CD4-positive, alpha-beta memory T cell (primary cell): ENCODE measurements at regions not wholly inside any gene's neighbourhood (a gene's known extent, or its start where the extent isn't known, plus 50 kb on each side); places are given as distances from the start of the nearest gene placed in this dataset.

Source experiments
- CTCF ChIA-PET: fragments of 350-600 bp; sonication (Branson Sonifier 250); formaldehyde crosslinking; loops from one replicate; lab custom pipeline; 2021; ENCODE audit warnings: inconsistent platforms; ENCODE audit not compliant: partially characterized antibody; lab: Charles Lee
- POLR2A ChIA-PET: fragments of 350-600 bp; sonication (Branson Sonifier 250); formaldehyde crosslinking; loops from one replicate; lab custom pipeline; 2021; ENCODE audit not compliant: partially characterized antibody; lab: Charles Lee
- DNase-seq, 5 donors: peaks; one replicate each; pipeline versions ENCODE4 v3.0.0 to v3.0.0-alpha.2; 2020 to 2022; ENCODE audit warnings: mixed read lengths in 1 of 5
- H3K27ac ChIP-seq: one replicate; pipeline ENCODE4 v1.7.0; 2013; ENCODE audit warnings: low read depth, low read length
- H3K27me3 ChIP-seq: 2 replicates; pipeline ENCODE4 v1.7.0; 2013; ENCODE audit warnings: mild to moderate bottlenecking, low read length, moderate library complexity; ENCODE audit not compliant: insufficient read depth
- H3K36me3 ChIP-seq: 2 replicates; pipeline ENCODE4 v1.7.0; 2013; ENCODE audit warnings: mild to moderate bottlenecking, low read length, moderate library complexity; ENCODE audit not compliant: insufficient read depth
- H3K4me1 ChIP-seq: 2 replicates; pipeline ENCODE4 v1.7.0; 2013; ENCODE audit warnings: mild to moderate bottlenecking, low read length, moderate library complexity; ENCODE audit not compliant: insufficient read depth
- H3K4me3 ChIP-seq, 2 donors: one replicate each; pipeline ENCODE4 v1.7.0; 2013; ENCODE audit warnings: low read length in 2 of 2, mild to moderate bottlenecking in 1 of 2
- H3K9me3 ChIP-seq, 2 donors: one replicate each; pipeline ENCODE4 v1.7.0; 2013; ENCODE audit warnings: low read length in 2 of 2, control low read depth in 1 of 2; ENCODE audit not compliant: control insufficient read depth in 1 of 2
- H3K27ac Mint-ChIP-seq, 7 donors: one replicate each; pipeline ENCODE4 v1.8.0; 2020 to 2021; ENCODE audit warnings: mixed read lengths in 7 of 7, mild to moderate bottlenecking in 6 of 7, inconsistent platforms in 3 of 7, moderate library complexity in 3 of 7
- H3K27me3 Mint-ChIP-seq, 2 donors: one replicate each; pipeline ENCODE4 v1.8.0; 2020 to 2021; ENCODE audit warnings: mixed read lengths in 2 of 2
- H3K36me3 Mint-ChIP-seq, 2 donors: one replicate each; pipeline ENCODE4 v1.8.0; 2020 to 2021; ENCODE audit warnings: mixed read lengths in 2 of 2, inconsistent platforms in 1 of 2, mild to moderate bottlenecking in 1 of 2
- H3K4me1 Mint-ChIP-seq, 4 donors: one replicate each; pipeline ENCODE4 v1.8.0; 2020 to 2021; ENCODE audit warnings: mixed read lengths in 4 of 4, mild to moderate bottlenecking in 1 of 4
- H3K4me3 Mint-ChIP-seq, 8 donors: one replicate each; pipeline ENCODE4 v1.8.0; 2020 to 2021; ENCODE audit warnings: mixed read lengths in 8 of 8, mild to moderate bottlenecking in 7 of 8, moderate library complexity in 6 of 8, inconsistent platforms in 3 of 8
- H3K9me3 Mint-ChIP-seq, 8 donors: one replicate each; pipeline ENCODE4 v1.8.0; 2020 to 2021; ENCODE audit warnings: mixed read lengths in 8 of 8, mild to moderate bottlenecking in 5 of 8, inconsistent platforms in 3 of 8, moderate library complexity in 1 of 8
- intact Hi-C: fragments of 100-400 bp; cut with micrococcal nuclease; formaldehyde crosslinking; loops from one replicate; pipeline ENCODE4 v1.15.1; 2023

GRCh38 chr2:62447411-62447810 lies 58.6 kb downstream of the TMEM17 start:
- no peaks in the 10 kb centered on the region for H3K36me3 ChIP-seq
- no peaks in the 10 kb centered on the region for H3K9me3 ChIP-seq
- Mint-ChIP-seq H3K9me3 (no peaks in the 10 kb centered on the region), H3K27ac (no peak overlapping the region), H3K36me3 (no peaks in the 10 kb centered on the region), H3K4me1 (no peaks in the 10 kb centered on the region), H3K27me3 (no peaks in the 10 kb centered on the region), H3K4me3 (no peak overlapping the region)
- no peaks in the 10 kb centered on the region for H3K27me3 ChIP-seq
- CTCF ChIA-PET = interaction anchor here (1.3 to 2.1 kb wide), 2 partner anchors 10 to 36 kb away, joined by 3 to 17 read pairs; no protein-coding TSS in a partner anchor
- intact Hi-C loops = no loop called here
- H3K4me3 ChIP-seq = no peak overlapping the region
- POLR2A ChIA-PET = no interaction called here
- no peak for DNase-seq
- no peaks in the 10 kb centered on the region for H3K4me1 ChIP-seq
- no peak overlapping the region for H3K27ac ChIP-seq

- DNase-seq = no peak
- Histone ChIP-seq H3K4me1 (no peaks in the 10 kb centered on the region), H3K27ac (no peak overlapping the region), H3K36me3 (no peaks in the 10 kb centered on the region), H3K9me3 (no peaks in the 10 kb centered on the region), H3K27me3 (no peaks in the 10 kb centered on the region), H3K4me3 (no peak overlapping the region)
- H3K27me3 Mint-ChIP-seq = no peaks in the 10 kb centered on the region
- ChIA-PET POLR2A (no interaction called here), CTCF (interaction anchor here (0.8 kb wide), 1 partner anchor 10 kb away, joined by 3 read pairs; no protein-coding TSS in a partner anchor)
- no peak overlapping the region for H3K4me3 Mint-ChIP-seq
- intact Hi-C loops = no loop called here
- no peak overlapping the region for H3K27ac Mint-ChIP-seq
- H3K9me3 Mint-ChIP-seq = no peaks in the 10 kb centered on the region
- H3K4me1 Mint-ChIP-seq = no peaks in the 10 kb centered on the region
- H3K36me3 Mint-ChIP-seq = no peaks in the 10 kb centered on the region
Measured at GRCh38 chr2:62446491-62446890, 59.5 kb downstream of the TMEM17 start.

DNA sequence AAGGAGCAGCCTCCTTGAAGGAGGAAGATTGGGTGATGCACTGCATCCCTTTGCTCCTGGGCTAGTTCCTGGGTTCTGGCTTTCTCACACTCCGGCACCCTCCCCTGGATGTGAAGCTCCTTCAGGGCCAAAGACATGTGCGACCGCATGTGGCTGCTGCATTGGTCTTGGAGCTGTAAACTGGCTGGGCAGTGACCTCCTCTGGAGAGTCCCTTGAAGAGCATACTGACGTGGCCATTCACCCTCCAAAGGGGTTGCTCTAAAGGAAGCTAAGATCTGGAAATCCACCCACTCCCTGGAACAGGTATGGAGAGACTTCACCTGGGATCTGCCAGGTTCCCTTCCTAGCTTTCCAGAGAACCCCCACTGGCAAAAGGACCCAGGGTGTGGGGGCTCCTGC lies 62.1 kb downstream of the TMEM17 start:
- Histone ChIP-seq H3K36me3 (no peaks in the 10 kb centered on the region), H3K9me3 (no peaks in the 10 kb centered on the region), H3K27me3 (no peaks in the 10 kb centered on the region), H3K4me1 (no peaks in the 10 kb centered on the region), H3K27ac (no peak overlapping the region), H3K4me3 (no peak overlapping the region)
- H3K9me3 Mint-ChIP-seq = no peaks in the 10 kb centered on the region
- no peaks in the 10 kb centered on the region for H3K4me1 Mint-ChIP-seq
- no peak overlapping the region for H3K27ac Mint-ChIP-seq
- POLR2A ChIA-PET = no interaction called here
- CTCF ChIA-PET = interaction anchor here (0.9 to 3.2 kb wide), 2 partner anchors 10 to 14 kb away, joined by 3 to 14 read pairs; no protein-coding TSS in a partner anchor
- H3K4me3 Mint-ChIP-seq = no peak overlapping the region
- H3K27me3 Mint-ChIP-seq = peaks cover 0 to 1% of the 10 kb centered on the region in 2 donors
- no peaks in the 10 kb centered on the region for H3K36me3 Mint-ChIP-seq
- no peak for DNase-seq
- intact Hi-C loops = no loop called here

- Histone ChIP-seq H3K4me1 (no peaks in the 10 kb centered on the region), H3K4me3 (no peak overlapping the region), H3K9me3 (no peaks in the 10 kb centered on the region), H3K27ac (no peak overlapping the region), H3K36me3 (no peaks in the 10 kb centered on the region), H3K27me3 (no peaks in the 10 kb centered on the region)
- Mint-ChIP-seq H3K27ac (no peak overlapping the region), H3K9me3 (no peaks in the 10 kb centered on the region), H3K27me3 (peaks cover 0 to 1% of the 10 kb centered on the region in 2 donors), H3K36me3 (no peaks in the 10 kb centered on the region), H3K4me1 (no peaks in the 10 kb centered on the region), H3K4me3 (no peak overlapping the region)
- CTCF ChIA-PET = interaction anchor here (0.9 to 3.2 kb wide), 2 partner anchors 9 to 14 kb away, joined by 3 to 14 read pairs; no protein-coding TSS in a partner anchor
- DNase-seq = no peak
- POLR2A ChIA-PET = no interaction called here
- intact Hi-C loops = no loop called here
Measured at GRCh38 chr2:62443471-62443870, 62.5 kb downstream of the TMEM17 start.

DNA sequence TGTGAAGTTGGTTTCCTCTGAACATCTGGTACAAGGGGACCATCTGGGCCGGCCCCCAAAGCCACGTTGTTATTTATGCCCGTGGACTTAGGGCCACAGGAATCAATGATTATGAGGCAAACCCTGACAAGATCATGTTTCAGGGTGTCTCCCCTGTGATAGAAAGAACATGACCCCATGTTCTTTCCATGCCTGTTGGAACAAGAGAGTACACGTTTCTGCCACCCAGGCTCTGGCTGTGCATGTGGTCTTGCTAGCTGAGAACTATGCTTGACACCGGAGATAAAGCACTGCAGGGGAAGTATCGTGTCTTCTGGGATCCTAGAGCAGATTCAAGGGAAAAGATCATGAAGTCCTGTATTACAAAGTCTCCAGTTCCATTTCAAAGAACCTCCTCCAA lies 64.2 kb downstream of the TMEM17 start:
- no peaks in the 10 kb centered on the region for H3K4me1 ChIP-seq
- no peaks in the 10 kb centered on the region for H3K27me3 ChIP-seq
- H3K9me3 ChIP-seq = no peaks in the 10 kb centered on the region
- intact Hi-C loops = no loop called here
- H3K27ac Mint-ChIP-seq = no peak overlapping the region
- no peaks in the 10 kb centered on the region for H3K36me3 Mint-ChIP-seq
- H3K36me3 ChIP-seq = no peaks in the 10 kb centered on the region
- H3K4me3 ChIP-seq = no peak overlapping the region
- H3K27me3 Mint-ChIP-seq = peaks cover 0 to 1% of the 10 kb centered on the region in 2 donors
- no peaks in the 10 kb centered on the region for H3K9me3 Mint-ChIP-seq
- no peak overlapping the region for H3K27ac ChIP-seq
- DNase-seq = no peak
- CTCF ChIA-PET = interaction anchor here (3.2 kb wide), 1 partner anchor 16 kb away, joined by 14 read pairs; no protein-coding TSS in a partner anchor
- H3K4me1 Mint-ChIP-seq = no peaks in the 10 kb centered on the region
- POLR2A ChIA-PET = no interaction called here
- no peak overlapping the region for H3K4me3 Mint-ChIP-seq

DNA sequence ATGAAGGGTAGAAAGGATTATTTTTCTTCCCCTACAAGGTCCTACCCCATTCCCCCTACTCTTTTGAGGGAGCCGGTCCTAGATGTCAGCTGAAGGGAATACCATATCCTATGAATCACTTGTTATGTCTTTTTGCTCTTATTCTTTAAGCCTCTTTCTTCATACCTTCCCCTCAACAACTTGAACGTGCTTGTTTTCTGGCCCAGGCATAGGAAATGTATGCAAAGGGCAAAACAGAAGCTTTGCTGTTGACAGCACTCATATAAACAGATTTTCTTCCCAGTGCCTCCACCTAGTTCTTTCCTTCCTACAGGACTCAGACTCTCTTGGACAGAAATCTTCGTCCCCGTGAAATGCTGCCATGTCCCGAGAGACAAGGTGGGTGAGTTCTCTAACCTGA lies 64.6 kb downstream of the TMEM17 start:
- ChIA-PET CTCF (no interaction called here), POLR2A (no interaction called here)
- intact Hi-C loops = no loop called here
- Histone ChIP-seq H3K4me1 (no peaks in the 10 kb centered on the region), H3K27me3 (no peaks in the 10 kb centered on the region), H3K9me3 (no peaks in the 10 kb centered on the region), H3K27ac (no peak overlapping the region), H3K4me3 (no peak overlapping the region), H3K36me3 (no peaks in the 10 kb centered on the region)
- Mint-ChIP-seq H3K36me3 (no peaks in the 10 kb centered on the region), H3K4me3 (no peak overlapping the region), H3K27me3 (peaks cover 0 to 1% of the 10 kb centered on the region in 2 donors), H3K4me1 (no peaks in the 10 kb centered on the region), H3K27ac (no peak overlapping the region), H3K9me3 (no peaks in the 10 kb centered on the region)
- no peak for DNase-seq

- Histone ChIP-seq H3K4me3 (no peak overlapping the region), H3K9me3 (no peaks in the 10 kb centered on the region), H3K4me1 (no peaks in the 10 kb centered on the region), H3K27ac (no peak overlapping the region), H3K36me3 (no peaks in the 10 kb centered on the region), H3K27me3 (no peaks in the 10 kb centered on the region)
- Mint-ChIP-seq H3K4me1 (no peaks in the 10 kb centered on the region), H3K27me3 (peaks cover 0 to 1% of the 10 kb centered on the region in 2 donors), H3K4me3 (no peak overlapping the region), H3K27ac (no peak overlapping the region), H3K36me3 (no peaks in the 10 kb centered on the region), H3K9me3 (no peaks in the 10 kb centered on the region)
- POLR2A ChIA-PET = no interaction called here
- DNase-seq = no peak
- intact Hi-C loops = no loop called here
- CTCF ChIA-PET = no interaction called here
Measured at GRCh38 chr2:62440281-62440946, 65.6 kb downstream of the TMEM17 start.
